ENCODE measurements at regions not wholly inside any gene's neighbourhood (a gene's known extent, or its start where the extent isn't known, plus 50 kb on each side); places are given as distances from the start of the nearest gene placed in this dataset.

DNA sequence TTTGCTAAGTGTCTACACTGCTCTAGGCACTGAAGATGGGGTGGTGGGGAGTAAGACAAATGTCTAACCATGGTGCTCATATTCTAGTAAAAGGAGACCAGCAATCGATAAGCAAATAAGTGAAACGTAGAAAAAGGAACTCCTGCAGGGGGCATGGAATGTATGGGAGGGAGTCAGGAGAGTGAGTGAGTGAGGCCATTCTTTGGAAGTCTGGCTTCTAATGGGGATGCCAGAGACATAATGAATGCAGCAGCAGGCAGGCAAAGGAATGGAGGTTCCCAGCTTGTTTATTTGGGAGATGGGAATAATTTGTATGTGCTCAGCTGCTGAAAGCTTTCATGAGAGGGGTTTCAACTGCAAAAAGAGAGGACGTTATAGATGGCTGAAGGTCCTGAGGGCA lies 216.4 kb upstream of the DYNLRB2 start:
- Histone ChIP-seq H3K79me2 (ENCODE audit: control insufficient read depth, insufficient read depth, low read length) (no peaks in the 10 kb centered on the region), H3K27me3 (replicated peaks in 1 of 4; ENCODE audit: control extremely low read depth in 1 of 4, control insufficient read depth in 3 of 4, insufficient read depth in 4 of 4, low read length in 3 of 4) (peaks cover 0 to 2% (median 0%) of the 10 kb centered on the region in 4 experiments), H3K36me3 (replicated peaks in 1 of 2; ENCODE audit: control extremely low read depth in 1 of 2, control insufficient read depth in 1 of 2, extremely low read depth in 1 of 2, insufficient read depth in 2 of 2, low read length in 1 of 2) (no peaks in the 10 kb centered on the region), H4K20me1 (ENCODE audit: control insufficient read depth, insufficient read depth, low read length, poor library complexity, severe bottlenecking) (no peaks in the 10 kb centered on the region), H2AFZ (ENCODE audit: insufficient read depth, low read depth, low read length, poor library complexity, severe bottlenecking) (no peak overlapping the region), H3K4me1 (ENCODE audit: control insufficient read depth in 2 of 2, insufficient read depth in 2 of 2, low read length in 2 of 2) (no peaks in the 10 kb centered on the region), H3K9ac (ENCODE audit: low read length) (no peak overlapping the region), H3K27ac (ENCODE audit: low read length in 2 of 2) (no peak overlapping the region), H3K9me3 (ENCODE audit: control extremely low read depth in 1 of 3, control insufficient read depth in 2 of 3, insufficient read depth in 1 of 3, low read length in 2 of 3) (no peaks in the 10 kb centered on the region), H3K4me3 (ENCODE audit: control extremely low read depth in 1 of 5, extremely low read depth in 1 of 5, insufficient read depth in 1 of 5, low read depth in 2 of 5, low read length in 4 of 5) (no peak overlapping the region), H3K4me2 (replicated peaks; ENCODE audit: low read depth, low read length, poor library complexity, severe bottlenecking) (no peak overlapping the region)
- 75% methylated on average over 2 of the region's 3 CpGs for WGBS (ENCODE audit: insufficient coverage)
- H3K27ac Mint-ChIP-seq = no peak overlapping the region
- TF ChIP-seq, protein P1, sequence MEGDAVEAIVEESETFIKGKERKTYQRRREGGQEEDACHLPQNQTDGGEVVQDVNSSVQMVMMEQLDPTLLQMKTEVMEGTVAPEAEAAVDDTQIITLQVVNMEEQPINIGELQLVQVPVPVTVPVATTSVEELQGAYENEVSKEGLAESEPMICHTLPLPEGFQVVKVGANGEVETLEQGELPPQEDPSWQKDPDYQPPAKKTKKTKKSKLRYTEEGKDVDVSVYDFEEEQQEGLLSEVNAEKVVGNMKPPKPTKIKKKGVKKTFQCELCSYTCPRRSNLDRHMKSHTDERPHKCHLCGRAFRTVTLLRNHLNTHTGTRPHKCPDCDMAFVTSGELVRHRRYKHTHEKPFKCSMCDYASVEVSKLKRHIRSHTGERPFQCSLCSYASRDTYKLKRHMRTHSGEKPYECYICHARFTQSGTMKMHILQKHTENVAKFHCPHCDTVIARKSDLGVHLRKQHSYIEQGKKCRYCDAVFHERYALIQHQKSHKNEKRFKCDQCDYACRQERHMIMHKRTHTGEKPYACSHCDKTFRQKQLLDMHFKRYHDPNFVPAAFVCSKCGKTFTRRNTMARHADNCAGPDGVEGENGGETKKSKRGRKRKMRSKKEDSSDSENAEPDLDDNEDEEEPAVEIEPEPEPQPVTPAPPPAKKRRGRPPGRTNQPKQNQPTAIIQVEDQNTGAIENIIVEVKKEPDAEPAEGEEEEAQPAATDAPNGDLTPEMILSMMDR (IDR thresholded peaks at IDR 0.05) = no peak
- TF ChIP-seq EZH2 (IDR thresholded peaks at IDR 0.05; ENCODE audit: borderline replicate concordance, insufficient read depth, low read depth, low read length, poor library complexity, severe bottlenecking) = no peak
- no peak overlapping the region for H3K4me3 Mint-ChIP-seq
- H3K27me3 Mint-ChIP-seq = peaks cover 26% of the 10 kb centered on the region
- POLR2A ChIA-PET = no interaction called here
- intact Hi-C loops (cut with micrococcal nuclease) = no loop called here
- no peaks in the 10 kb centered on the region for H3K9me3 Mint-ChIP-seq (ENCODE audit: insufficient read depth)
- no peak for DNase-seq
- CTCF ChIA-PET = no interaction called here
- H3K4me1 Mint-ChIP-seq = no peaks in the 10 kb centered on the region
- ATAC-seq (ENCODE audit: low read depth) = no peak

DNA sequence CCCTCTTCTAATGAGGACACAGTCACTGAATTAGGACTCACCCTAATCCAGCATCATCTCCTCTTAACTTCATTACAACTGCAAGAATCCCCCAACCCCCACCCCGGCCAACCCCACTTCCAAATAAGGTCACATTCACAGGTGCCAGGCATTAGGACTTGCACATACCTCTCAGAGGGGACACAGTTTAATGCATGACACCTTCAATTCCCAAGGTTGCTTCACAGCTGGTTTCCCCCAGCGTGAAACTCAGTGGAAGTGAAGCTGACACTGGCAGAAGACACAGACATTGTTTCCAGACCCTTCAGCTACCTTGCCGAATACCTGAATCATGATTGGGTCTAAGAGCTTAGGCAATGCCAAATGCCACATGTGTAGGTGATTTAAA lies 217.0 kb upstream of the DYNLRB2 start:
- Mint-ChIP-seq H3K27ac (no peak overlapping the region), H3K9me3 (ENCODE audit: insufficient read depth) (no peaks in the 10 kb centered on the region), H3K4me3 (no peak overlapping the region), H3K27me3 (peaks cover 20% of the 10 kb centered on the region), H3K4me1 (no peaks in the 10 kb centered on the region)
- Histone ChIP-seq H3K27ac (ENCODE audit: low read length in 2 of 2) (no peak overlapping the region), H3K4me3 (ENCODE audit: control extremely low read depth in 1 of 5, extremely low read depth in 1 of 5, insufficient read depth in 1 of 5, low read depth in 2 of 5, low read length in 4 of 5) (no peak overlapping the region), H3K36me3 (replicated peaks in 1 of 2; ENCODE audit: control extremely low read depth in 1 of 2, control insufficient read depth in 1 of 2, extremely low read depth in 1 of 2, insufficient read depth in 2 of 2, low read length in 1 of 2) (no peaks in the 10 kb centered on the region), H3K27me3 (replicated peaks in 1 of 4; ENCODE audit: control extremely low read depth in 1 of 4, control insufficient read depth in 3 of 4, insufficient read depth in 4 of 4, low read length in 3 of 4) (peaks cover 0 to 2% (median 0%) of the 10 kb centered on the region in 4 experiments), H4K20me1 (ENCODE audit: control insufficient read depth, insufficient read depth, low read length, poor library complexity, severe bottlenecking) (no peaks in the 10 kb centered on the region), H3K9ac (ENCODE audit: low read length) (no peak overlapping the region), H2AFZ (ENCODE audit: insufficient read depth, low read depth, low read length, poor library complexity, severe bottlenecking) (no peak overlapping the region), H3K4me2 (replicated peaks; ENCODE audit: low read depth, low read length, poor library complexity, severe bottlenecking) (no peak overlapping the region), H3K79me2 (ENCODE audit: control insufficient read depth, insufficient read depth, low read length) (no peaks in the 10 kb centered on the region), H3K4me1 (ENCODE audit: control insufficient read depth in 2 of 2, insufficient read depth in 2 of 2, low read length in 2 of 2) (no peaks in the 10 kb centered on the region), H3K9me3 (ENCODE audit: control extremely low read depth in 1 of 3, control insufficient read depth in 2 of 3, insufficient read depth in 1 of 3, low read length in 2 of 3) (no peaks in the 10 kb centered on the region)
- DNase-seq (no peak), ATAC-seq (ENCODE audit: low read depth) (no peak)
- WGBS (ENCODE audit: insufficient coverage) = 88% methylated on average over 3 of the region's 3 CpGs
- TF ChIP-seq, protein P1 (IDR thresholded peaks at IDR 0.05) = no peak
- TF ChIP-seq EZH2 (IDR thresholded peaks at IDR 0.05; ENCODE audit: borderline replicate concordance, insufficient read depth, low read depth, low read length, poor library complexity, severe bottlenecking) = no peak
- ChIA-PET POLR2A (no interaction called here), CTCF (no interaction called here)
- intact Hi-C loops (cut with micrococcal nuclease) = no loop called here
